GM12865 (cell line): ENCODE measurements at regions not wholly inside any gene's neighbourhood (a gene's known extent, or its start where the extent isn't known, plus 50 kb on each side); places are given as distances from the start of the nearest gene placed in this dataset.

Source experiments
- DNase-seq: peaks from one replicate; pipeline ENCODE4 v3.0.0; 2010; ENCODE audit warnings: low read depth
- H3K4me3 ChIP-seq: 2 replicates; pipeline ENCODE4 v1.5.1; 2011; ENCODE audit warnings: mild to moderate bottlenecking, low read depth, low read length, control low read depth
- TF ChIP-seq, protein P1 (sequence below): IDR thresholded peaks from 2 replicates; pipeline ENCODE4 v1.5.1; 2011; ENCODE audit warnings: low read length, control low read depth, low read depth, inconsistent platforms; ENCODE audit not compliant: insufficient read depth; ENCODE audit errors: missing control alignments

DNA sequence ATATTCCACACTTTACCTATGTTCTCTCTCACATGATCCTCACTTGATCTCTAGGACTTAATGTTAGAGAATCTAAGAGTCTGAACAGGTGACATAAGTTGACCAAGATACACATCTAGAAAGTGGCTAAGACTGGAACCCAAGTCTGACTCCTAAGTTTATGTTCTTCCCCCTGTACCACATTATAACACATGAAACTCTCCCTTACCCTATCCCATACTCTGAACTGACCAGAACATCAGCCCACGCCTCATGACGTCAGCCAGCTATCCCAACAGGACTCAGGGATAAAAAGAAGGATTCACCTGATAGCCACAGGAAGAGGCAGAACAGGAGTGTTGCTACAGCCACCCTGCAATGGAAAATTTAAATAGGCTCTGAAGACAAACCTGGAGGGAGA, 392.2 kb downstream of the ZEB2 start:
- TF ChIP-seq, protein P1, sequence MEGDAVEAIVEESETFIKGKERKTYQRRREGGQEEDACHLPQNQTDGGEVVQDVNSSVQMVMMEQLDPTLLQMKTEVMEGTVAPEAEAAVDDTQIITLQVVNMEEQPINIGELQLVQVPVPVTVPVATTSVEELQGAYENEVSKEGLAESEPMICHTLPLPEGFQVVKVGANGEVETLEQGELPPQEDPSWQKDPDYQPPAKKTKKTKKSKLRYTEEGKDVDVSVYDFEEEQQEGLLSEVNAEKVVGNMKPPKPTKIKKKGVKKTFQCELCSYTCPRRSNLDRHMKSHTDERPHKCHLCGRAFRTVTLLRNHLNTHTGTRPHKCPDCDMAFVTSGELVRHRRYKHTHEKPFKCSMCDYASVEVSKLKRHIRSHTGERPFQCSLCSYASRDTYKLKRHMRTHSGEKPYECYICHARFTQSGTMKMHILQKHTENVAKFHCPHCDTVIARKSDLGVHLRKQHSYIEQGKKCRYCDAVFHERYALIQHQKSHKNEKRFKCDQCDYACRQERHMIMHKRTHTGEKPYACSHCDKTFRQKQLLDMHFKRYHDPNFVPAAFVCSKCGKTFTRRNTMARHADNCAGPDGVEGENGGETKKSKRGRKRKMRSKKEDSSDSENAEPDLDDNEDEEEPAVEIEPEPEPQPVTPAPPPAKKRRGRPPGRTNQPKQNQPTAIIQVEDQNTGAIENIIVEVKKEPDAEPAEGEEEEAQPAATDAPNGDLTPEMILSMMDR: no peak
- no peak overlapping the region for H3K4me3 ChIP-seq
- no peak for DNase-seq

DNA sequence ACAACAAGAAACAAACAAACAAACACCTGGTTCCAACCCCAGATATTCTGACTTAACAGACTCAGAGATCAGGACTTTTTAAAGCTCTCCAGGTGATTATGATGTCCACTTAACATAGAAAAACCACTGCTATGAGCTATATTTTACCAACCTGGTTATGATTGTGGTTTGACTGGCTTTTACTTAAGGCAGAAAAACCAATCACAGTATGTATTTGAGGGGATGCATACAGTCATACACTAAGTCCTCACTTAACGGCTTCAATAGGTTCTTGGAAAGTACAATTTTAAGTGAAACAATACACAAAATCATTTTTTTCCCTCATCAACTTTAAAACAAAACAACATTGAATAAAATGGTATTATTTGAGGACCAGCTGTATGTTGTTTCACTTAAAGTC, 393.6 kb downstream of the ZEB2 start:
- H3K4me3 ChIP-seq: no peak overlapping the region
- TF ChIP-seq, protein P1: no peak
- DNase-seq: no peak

DNA sequence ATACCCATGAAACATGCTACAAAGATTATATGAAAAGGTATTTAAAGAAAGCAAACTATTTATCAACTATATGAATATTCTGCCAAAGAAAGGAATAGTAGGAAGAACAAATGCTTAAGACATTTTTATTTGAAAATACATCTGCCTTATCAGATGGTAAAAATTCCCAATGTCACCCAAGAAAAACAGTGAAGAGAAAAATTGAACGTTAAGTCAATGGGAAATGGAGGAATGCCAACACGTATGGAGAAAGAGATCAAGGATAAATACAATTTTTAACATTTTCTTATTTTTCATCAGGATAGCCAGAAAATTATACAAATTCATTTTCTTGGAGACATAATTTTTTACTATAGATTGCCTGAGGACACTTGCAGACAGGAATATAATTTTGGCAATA, 394.2 kb downstream of the ZEB2 start:
- TF ChIP-seq, protein P1: no peak
- no peak overlapping the region for H3K4me3 ChIP-seq
- no peak for DNase-seq

DNA sequence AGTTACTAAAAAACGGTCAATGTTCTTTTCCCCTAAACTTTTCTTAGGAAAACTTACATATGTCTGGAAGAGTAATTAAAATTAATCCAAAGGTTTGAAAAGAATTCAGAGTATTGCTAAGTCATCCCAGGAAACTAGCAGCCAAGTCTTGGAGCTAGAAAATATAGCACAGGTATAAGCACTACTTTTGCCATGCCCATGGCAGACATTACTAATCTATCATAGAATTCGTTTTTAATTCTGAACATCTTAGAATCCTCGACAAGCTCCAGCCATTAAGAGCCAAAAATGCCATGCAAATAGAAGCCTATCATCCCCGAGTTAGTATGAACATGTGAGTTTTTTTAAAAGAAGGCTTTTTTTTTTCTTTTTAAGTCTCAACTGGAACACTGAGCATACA, 395.0 kb downstream of the ZEB2 start:
- no peak for DNase-seq
- H3K4me3 ChIP-seq: no peak overlapping the region
- TF ChIP-seq, protein P1: no peak

DNA sequence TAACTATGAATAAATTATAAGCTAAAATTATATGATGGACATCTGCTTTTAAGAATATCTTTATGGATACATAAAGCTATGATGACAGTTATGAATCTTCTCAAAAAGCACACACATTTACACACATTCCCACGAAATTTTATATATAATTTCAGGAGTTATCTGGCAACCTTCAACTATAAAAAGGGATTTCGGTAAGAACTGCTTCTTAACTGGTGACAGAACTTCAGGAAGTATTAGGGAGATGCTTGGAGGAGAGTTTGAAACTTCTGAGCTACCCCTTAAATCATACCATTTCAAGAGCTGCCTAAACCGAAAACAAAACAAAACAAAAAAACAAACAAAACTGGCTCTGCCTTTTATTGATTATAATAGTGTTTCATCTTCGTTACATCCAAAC, 399.4 kb downstream of the ZEB2 start:
- DNase-seq: no peak
- TF ChIP-seq, protein P1: no peak
- H3K4me3 ChIP-seq: no peak overlapping the region

DNA sequence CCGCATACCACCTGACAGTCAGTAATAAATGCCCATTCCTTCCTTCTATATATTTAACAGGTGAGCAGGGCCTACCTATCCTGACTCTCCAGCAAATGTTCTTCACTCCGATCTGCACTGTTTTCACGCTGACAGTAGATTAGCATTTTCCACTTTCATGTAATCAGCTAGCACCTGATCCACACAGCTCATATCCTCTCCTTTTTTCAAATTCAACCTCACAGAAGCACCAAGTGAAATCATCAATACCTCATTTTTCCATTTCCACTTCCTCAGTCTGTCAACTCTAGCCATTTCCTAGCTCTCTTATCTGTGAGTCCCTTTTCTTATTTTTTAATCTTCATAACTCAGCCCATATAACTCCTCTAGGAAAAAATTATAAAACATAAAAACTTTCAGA, 402.8 kb downstream of the ZEB2 start:
- TF ChIP-seq, protein P1: no peak
- DNase-seq: no peak
- no peak overlapping the region for H3K4me3 ChIP-seq

DNA sequence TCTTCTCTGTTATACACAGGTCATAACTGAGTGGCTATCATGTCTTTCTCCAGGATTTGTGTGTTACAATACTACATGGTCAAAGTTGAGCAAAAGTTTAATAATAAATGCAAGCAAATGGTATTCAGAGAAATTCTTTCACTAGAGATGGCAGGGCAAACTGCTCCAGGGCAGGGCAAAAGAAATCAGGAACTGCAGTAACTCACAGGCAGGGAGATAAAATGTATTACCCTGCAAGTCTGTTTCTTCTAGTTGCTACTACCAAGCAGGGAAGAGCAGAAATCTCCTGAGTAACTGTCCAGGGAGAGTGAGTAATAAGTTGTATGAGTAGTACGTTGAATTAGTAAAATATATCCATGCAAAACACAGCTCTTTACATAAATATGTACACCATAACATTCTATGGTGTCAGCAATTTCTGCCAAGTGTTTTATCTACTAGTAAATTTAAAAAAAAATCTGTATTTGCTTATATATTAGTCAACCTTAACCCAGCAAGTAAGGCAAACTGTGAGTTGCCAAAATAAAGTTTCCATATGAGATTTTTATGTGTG, 404.1 kb downstream of the ZEB2 start:
- TF ChIP-seq, protein P1: no peak
- H3K4me3 ChIP-seq: no peak overlapping the region

More for the DNA sequence above, 404.1 kb downstream of the ZEB2 start:
- no peak for DNase-seq
